ENCODE measurements at regions not wholly inside any gene's neighbourhood (a gene's known extent, or its start where the extent isn't known, plus 50 kb on each side); places are given as distances from the start of the nearest gene placed in this dataset.

- ChIA-PET CTCF (no interaction called here), POLR2A (no interaction called here)
- intact Hi-C loops (cut with micrococcal nuclease): no loop called here
- Mint-ChIP-seq H3K9me3 (peaks cover 4% of the 10 kb centered on the region), H3K36me3 (ENCODE audit: low read depth) (no peaks in the 10 kb centered on the region), H3K27me3 (no peaks in the 10 kb centered on the region), H3K4me3 (no peak overlapping the region), H3K27ac (no peak overlapping the region), H3K4me1 (no peaks in the 10 kb centered on the region)
- no peak for ATAC-seq (ENCODE audit: low read depth)
- TF ChIP-seq CTCF (IDR thresholded peaks at IDR 0.05): no peak
- no peak for DNase-seq
Observed at GRCh38 chr6:23522792-23523547, 603.0 kb upstream of the NRSN1 start.

- DNase-seq: no peak
- no peaks in the 10 kb centered on the region for H3K27me3 Mint-ChIP-seq
- CTCF ChIA-PET: no interaction called here
- no peak for ATAC-seq (ENCODE audit: low read depth)
- no peak for TF ChIP-seq CTCF (IDR thresholded peaks at IDR 0.05)
- POLR2A ChIA-PET: no interaction called here
- no peaks in the 10 kb centered on the region for H3K36me3 Mint-ChIP-seq (ENCODE audit: low read depth)
- H3K4me3 Mint-ChIP-seq: no peak overlapping the region
- intact Hi-C loops (cut with micrococcal nuclease): no loop called here
- H3K27ac Mint-ChIP-seq: no peak overlapping the region
- peaks cover 4% of the 10 kb centered on the region for H3K9me3 Mint-ChIP-seq
- no peaks in the 10 kb centered on the region for H3K4me1 Mint-ChIP-seq
Observed at GRCh38 chr6:23523771-23524170, 602.2 kb upstream of the NRSN1 start.

GRCh38 chr6:23524548-23524947 is 601.5 kb upstream of the NRSN1 start:
- Mint-ChIP-seq H3K4me1 (no peaks in the 10 kb centered on the region), H3K4me3 (no peak overlapping the region), H3K27me3 (no peaks in the 10 kb centered on the region), H3K36me3 (ENCODE audit: low read depth) (no peaks in the 10 kb centered on the region), H3K27ac (no peak overlapping the region), H3K9me3 (peaks cover 4% of the 10 kb centered on the region)
- ChIA-PET CTCF (no interaction called here), POLR2A (no interaction called here)
- intact Hi-C loops (cut with micrococcal nuclease): no loop called here
- DNase-seq (no peak), ATAC-seq (ENCODE audit: low read depth) (no peak)
- TF ChIP-seq CTCF (IDR thresholded peaks at IDR 0.05): no peak

- intact Hi-C loops (cut with micrococcal nuclease): no loop called here
- TF ChIP-seq CTCF (IDR thresholded peaks at IDR 0.05): no peak
- POLR2A ChIA-PET: no interaction called here
Observed at GRCh38 chr6:23526526-23526925, 599.5 kb upstream of the NRSN1 start.

GRCh38 chr6:23529902-23530301 is 596.1 kb upstream of the NRSN1 start:
- Mint-ChIP-seq H3K4me3 (no peak overlapping the region), H3K4me1 (no peaks in the 10 kb centered on the region), H3K9me3 (peaks cover 10% of the 10 kb centered on the region), H3K36me3 (ENCODE audit: low read depth) (no peaks in the 10 kb centered on the region), H3K27me3 (no peaks in the 10 kb centered on the region), H3K27ac (no peak overlapping the region)
- no peak for ATAC-seq (ENCODE audit: low read depth)
- TF ChIP-seq CTCF (IDR thresholded peaks at IDR 0.05): no peak
- CTCF ChIA-PET: no interaction called here
- DNase-seq: no peak
- POLR2A ChIA-PET: no interaction called here
- intact Hi-C loops (cut with micrococcal nuclease): no loop called here

More at GRCh38 chr6:23526526-23526925, 599.5 kb upstream of the NRSN1 start:
- DNase-seq (no peak), ATAC-seq (ENCODE audit: low read depth) (no peak)
- H3K27ac Mint-ChIP-seq: no peak overlapping the region
- peaks cover 4% of the 10 kb centered on the region for H3K9me3 Mint-ChIP-seq
- H3K4me1 Mint-ChIP-seq: no peaks in the 10 kb centered on the region
- H3K4me3 Mint-ChIP-seq: no peak overlapping the region
- H3K36me3 Mint-ChIP-seq (ENCODE audit: low read depth): no peaks in the 10 kb centered on the region
- no peaks in the 10 kb centered on the region for H3K27me3 Mint-ChIP-seq
- CTCF ChIA-PET: no interaction called here
